ENCODE measurements at regions not wholly inside any gene's neighbourhood (a gene's known extent, or its start where the extent isn't known, plus 50 kb on each side); places are given as distances from the start of the nearest gene placed in this dataset.
"Not testable (repeated sequence)": the region's sequence is repeated elsewhere in the genome, so short reads cannot be mapped to it uniquely, and the experiment has no call there.

GRCh38 chr7:128579843-128580242 lies 92.2 kb upstream of the GARIN1A start:
- not testable (repeated sequence) for TF ChIP-seq CTCF (IDR thresholded peaks at IDR 0.05); POLR2A (IDR thresholded peaks at IDR 0.05); POLR2AphosphoS5 (IDR thresholded peaks at IDR 0.05; ENCODE audit: insufficient read depth in 1 of 2, low read depth in 1 of 2)

All from vagina (tissue), 2 donors.